ENCODE measurements at regions not wholly inside any gene's neighbourhood (a gene's known extent, or its start where the extent isn't known, plus 50 kb on each side); places are given as distances from the start of the nearest gene placed in this dataset.

DNA sequence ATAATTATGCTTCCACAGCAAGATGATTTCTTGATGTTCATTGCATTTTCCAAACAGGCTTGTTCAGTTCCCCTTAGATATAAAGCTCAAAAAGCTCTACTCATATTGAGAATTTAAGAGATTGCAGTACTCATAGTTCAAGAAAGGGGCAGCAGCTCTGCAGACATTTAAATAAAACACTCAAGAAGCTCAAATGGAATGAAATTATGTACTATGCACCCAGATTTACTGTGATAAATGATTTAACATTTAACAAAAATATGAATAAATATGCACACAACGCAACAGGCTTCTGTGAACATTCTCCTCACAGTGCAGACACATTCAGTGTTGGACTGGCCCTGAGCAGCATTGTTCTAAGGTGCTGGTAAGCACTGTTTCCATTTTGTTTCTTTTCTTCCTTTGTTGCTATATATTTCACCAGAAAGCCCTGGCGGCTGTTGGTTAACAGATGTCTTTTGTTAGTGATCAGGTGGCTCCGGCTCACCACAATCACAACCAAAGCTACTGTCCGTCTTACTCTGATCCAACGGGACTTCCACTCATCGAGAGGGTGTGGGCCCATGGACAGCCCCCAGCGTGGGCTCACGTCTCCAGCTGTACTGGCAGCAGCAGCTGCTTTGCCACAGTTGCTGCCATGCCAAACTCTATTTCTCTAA, 1440.3 kb downstream of the NCAM2 start:
- DNase-seq: no peak

DNA sequence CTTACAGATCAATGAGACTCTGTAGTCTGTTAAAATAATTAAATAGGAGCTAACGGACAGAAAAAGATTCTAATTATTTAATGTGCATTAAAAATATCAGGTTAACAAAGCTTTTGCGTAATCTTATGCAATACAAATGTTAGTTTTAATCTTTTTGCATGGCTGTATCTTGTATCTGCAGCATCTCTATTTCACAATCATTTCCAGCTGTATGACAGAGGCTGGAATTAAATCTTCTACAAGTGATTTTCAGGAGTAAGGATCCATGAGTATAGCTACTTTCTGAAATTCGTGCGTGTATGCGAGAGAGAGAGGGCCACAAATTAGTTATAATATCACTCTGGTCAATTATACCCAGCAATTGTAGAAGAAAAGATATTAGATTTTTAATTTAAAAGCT, 1446.8 kb downstream of the NCAM2 start:
- no peak for DNase-seq

GRCh38 chr21:22450507-22450906, 1452.3 kb downstream of the NCAM2 start:
- DNase-seq: no peak

GRCh38 chr21:22456241-22456640, 1458.0 kb downstream of the NCAM2 start:
- DNase-seq: no peak

DNA sequence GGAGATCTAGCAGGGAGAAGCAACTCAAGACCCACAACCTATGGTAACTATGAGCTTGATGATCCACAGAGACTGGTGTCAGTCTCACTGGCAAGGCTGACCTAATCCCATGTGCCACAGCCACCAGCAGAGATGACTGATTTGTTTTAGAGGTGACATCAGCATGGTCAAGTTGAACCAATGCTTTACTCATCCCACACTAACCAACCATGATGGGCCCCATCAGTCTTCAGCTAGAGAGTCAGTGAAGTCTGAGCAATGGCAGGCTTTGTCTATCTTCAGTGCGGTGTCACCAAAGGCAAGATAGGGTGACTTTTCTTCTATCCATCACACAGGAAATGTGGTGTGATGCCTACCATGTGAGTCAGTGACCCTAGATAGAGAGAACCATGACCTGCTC, 1470.7 kb downstream of the NCAM2 start:
- no peak for DNase-seq

GRCh38 chr21:22474403-22474802, 1476.2 kb downstream of the NCAM2 start:
- DNase-seq: no peak

- DNase-seq: no peak
These were observed 1478.0 kb downstream of the NCAM2 start for GRCh38 chr21:22476214-22476613.

DNA sequence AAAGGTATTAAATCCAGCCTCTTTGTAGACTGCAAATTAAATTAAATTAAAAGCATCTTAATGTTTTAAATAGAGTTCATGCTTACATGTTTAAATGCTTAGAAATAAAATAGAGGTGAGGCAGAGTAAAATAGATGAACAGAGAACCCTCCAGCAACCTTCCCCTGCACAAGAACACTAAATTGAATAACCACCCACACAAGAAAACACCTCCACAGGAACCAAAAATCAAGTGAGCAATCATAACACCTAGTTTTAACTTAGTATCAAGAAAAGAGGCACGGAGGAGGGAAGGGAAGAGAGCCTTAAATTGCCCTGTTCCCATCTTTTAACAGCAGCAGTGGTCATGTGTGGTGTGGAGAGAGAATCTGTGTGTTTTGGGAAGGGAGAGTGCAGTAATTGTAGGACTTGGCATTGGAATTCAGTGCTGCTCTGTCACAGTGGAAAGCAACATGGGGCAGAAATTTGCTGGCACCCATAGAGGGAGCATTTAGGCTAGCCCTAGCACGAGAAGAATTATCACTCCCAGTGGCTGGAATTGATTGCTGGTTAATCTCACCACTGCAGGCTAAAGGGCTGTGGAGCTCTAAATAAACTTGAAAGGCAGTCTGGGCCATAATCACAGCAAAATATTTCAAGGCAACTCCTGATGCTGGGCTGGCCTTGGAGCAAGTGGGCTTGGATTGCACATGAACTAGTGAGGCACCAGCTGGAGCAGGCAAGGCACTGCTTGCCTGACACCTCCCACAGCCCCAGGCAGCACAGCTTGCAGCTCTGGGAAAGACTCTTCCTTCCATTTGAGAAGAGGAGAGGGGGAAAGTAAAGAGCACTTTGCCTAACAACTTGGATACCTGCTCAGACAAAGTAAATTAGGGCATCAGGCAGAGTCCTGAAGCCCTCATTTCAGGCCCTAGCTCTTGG, 1478.8 kb downstream of the NCAM2 start:
- no peak for DNase-seq

DNA sequence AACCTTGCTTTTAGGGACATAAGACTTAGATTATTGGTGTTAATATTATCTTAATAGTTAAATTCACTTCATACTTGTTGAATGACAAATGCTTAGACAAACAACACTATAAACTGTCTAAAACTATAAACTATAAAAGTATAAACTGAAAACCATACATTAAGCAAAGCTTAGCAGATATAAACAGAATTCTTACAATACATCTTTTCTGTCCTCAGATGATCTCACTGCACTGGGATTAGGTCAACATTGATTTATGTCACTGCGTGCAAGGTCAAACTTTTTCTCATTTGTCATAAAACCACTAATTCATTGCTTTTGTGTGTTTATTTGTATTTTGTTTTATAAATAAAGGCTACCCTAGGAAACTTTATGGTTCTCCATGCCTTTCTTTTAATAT, 1491.8 kb downstream of the NCAM2 start:
- DNase-seq: no peak

DNA sequence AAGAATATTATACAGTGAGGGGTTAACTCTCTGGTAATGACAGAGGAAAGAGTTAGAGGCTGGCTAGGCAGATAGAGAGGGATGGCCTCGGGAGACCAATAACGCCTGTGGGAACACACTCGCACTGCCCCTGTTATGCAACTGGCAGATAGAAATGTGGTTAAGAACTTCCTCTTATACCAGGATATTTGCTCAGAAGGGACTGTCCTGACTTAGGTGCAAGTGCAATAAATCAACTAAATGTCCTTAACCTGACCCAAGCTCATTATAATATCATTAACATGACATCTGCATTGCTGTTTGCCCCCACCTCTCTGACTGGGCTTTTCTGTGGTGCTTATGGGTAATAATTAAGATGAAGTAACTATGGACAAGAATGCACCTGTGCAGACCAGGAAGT, 1518.0 kb downstream of the NCAM2 start:
- no peak for DNase-seq

DNA sequence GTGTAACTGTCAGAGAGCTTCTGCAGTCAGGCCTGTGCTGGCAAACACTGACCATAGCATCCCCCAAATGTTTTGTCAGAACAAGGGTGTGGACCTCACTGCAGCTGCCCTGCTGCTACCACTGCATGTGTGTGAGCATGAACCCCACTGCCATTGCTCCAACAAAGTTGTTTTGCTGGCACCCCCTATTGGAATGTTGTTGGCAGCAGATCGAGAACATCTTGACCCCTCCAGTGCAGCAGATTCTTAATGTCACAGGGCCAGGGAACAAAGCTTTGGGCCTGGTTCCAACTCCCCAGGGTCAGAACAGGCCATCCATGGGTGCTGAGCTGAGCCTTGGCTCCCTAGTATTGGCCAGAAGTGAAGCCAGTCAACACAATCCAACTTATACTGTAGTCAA, 1537.4 kb downstream of the NCAM2 start:
- DNase-seq: no peak

GRCh38 chr21:22536509-22536908, 1538.3 kb downstream of the NCAM2 start:
- no peak for DNase-seq

GRCh38 chr21:22544747-22545146, 1546.5 kb downstream of the NCAM2 start:
- DNase-seq: no peak

DNA sequence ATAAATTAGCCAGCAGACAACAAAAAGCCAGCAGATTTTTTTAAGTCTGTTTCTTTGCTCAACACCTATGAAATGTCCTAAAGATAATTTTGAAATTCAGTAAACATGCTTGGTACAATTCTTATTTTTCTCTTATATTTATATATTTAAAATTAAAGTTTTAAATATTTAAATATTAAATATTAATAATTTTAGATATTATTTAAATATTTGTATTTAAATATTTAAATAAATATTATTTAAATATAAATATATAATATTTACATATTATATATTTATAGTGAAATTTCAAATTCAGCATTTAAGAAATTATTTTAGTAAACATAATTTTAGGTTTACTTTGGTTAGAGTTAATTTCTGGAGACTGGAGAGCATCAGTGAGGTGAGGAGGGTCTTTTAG, 1554.2 kb downstream of the NCAM2 start:
- DNase-seq: no peak

- no peak for DNase-seq
These were observed 1556.6 kb downstream of the NCAM2 start for GRCh38 chr21:22554690-22555316.

DNA sequence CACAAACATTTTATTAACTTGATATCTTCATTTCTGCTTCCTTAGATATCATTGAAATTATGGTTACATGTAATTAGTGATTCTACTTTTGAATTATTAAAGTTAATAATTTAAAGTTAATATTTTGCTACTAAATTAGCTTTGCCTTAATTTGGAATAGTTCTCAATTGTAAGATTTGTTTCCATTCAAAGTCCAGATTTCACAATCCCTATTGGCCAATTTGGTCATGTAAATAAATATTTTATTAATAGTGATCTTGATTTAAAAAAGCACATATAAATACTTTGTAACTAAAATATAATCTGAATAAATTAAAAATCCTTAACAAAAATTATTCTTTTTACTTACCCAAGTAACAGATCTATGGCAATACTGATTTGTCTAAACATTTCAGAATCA, 1558.6 kb downstream of the NCAM2 start:
- no peak for DNase-seq

DNA sequence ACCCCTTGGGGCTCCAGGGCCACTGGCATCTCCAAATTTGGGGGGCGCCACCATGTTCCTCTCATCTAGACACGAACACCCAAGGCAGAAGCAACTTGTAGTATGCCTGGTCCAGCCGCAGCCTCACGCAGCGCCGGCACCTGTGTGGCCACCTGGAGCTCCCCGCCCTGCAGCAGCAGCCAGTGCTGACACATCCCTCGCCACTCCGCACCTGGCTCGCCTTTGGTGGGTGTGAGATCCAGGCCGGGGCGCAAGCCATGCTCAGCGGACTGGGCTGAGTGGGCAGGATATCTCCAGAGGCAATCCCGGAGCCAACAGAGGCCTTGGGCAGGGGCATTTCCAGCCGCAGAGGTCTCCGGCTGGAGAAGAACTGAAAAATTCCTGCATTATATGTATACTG, 1563.7 kb downstream of the NCAM2 start:
- no peak for DNase-seq

DNA sequence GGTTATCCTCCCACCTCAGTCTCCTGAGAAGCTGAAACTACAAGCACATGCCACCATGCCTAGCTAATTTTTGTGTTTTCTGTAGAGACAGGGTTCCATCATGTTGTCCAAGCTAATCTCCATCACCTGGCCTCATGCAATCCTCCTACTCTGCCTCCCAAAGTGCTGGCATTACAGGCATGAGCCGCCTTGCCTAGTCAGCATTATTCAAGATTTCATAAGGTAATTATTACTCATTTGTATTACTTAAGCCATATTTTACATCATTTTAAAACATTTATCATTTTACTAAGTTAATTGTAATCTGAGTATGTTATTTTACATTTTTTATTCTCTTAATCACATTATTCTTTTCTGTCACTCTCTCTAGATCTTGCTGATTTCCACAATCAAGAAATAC, 1575.6 kb downstream of the NCAM2 start:
- no peak for DNase-seq

DNA sequence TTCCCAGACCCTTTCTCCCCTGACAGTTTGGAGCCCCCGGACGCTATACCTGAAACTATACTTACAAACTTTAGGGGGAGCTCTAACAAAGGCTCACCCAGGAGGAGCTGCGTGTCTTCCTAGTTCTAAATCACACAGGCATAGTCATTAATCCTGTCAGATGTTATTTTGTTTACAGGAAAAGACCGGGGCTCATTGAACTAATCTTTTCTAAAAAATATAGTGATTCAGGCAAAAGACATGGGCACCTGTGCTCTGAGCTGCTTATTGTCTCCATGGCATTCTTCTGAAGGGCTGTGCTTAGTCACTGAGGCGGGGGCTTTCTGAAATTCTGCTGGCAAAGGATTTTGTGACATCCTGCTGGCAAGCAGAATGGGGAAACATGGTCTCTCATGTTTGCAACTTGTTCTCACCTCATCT, 1577.0 kb downstream of the NCAM2 start:
- no peak for DNase-seq

DNA sequence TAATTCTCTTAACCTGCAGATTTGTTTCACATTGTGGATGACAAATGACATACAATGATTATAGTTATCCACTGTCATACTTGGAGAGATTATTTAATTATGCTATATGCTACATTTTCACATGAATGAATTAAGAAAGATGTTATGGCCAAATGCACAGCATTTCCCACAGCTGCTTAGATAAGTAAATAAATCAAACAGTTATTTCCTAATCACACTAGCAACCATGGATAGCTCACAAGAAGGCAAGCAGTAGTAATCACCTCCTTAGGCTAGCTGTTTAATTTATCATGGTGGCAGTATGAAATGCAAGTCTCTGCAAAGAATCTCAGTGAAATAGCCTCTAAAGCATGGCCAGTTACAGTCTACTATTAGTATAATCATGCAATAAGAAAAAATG, 1581.5 kb downstream of the NCAM2 start:
- DNase-seq: no peak

- DNase-seq: no peak
These were observed 1583.8 kb downstream of the NCAM2 start for GRCh38 chr21:22582026-22582425.

- no peak for DNase-seq
These were observed 1586.1 kb downstream of the NCAM2 start for GRCh38 chr21:22584308-22584707.

- no peak for DNase-seq
These were observed 1587.3 kb downstream of the NCAM2 start for GRCh38 chr21:22585558-22585957.

GRCh38 chr21:22597660-22598255, 1599.5 kb downstream of the NCAM2 start:
- DNase-seq: no peak

Measured in CD4-positive, alpha-beta T cell treated with Interferon gamma for 1 hour (primary cell).